Ectodermal cell (in vitro differentiated cells): ENCODE measurements at regions not wholly inside any gene's neighbourhood (a gene's known extent, or its start where the extent isn't known, plus 50 kb on each side); places are given as distances from the start of the nearest gene placed in this dataset.
A peak's percentile ranks its signal among the peaks of the same experiment; 100 is the strongest.
"Not testable (repeated sequence)": the region's sequence is repeated elsewhere in the genome, so short reads cannot be mapped to it uniquely, and the experiment has no call there.

Source experiments
- H3K27ac ChIP-seq: 2 replicates; pipeline ENCODE4 v1.7.0; 2013; ENCODE audit warnings: mild to moderate bottlenecking, low read depth, low read length; ENCODE audit not compliant: insufficient read depth, poor library complexity, severe bottlenecking
- H3K27me3 ChIP-seq: 2 replicates; pipeline ENCODE4 v1.7.0; 2013; ENCODE audit warnings: mild to moderate bottlenecking, low read length; ENCODE audit not compliant: insufficient read depth, control insufficient read depth, poor library complexity, severe bottlenecking
- H3K36me3 ChIP-seq: one replicate; pipeline ENCODE4 v1.7.0; 2013; ENCODE audit warnings: low read length; ENCODE audit not compliant: control insufficient read depth, insufficient read depth
- H3K4me1 ChIP-seq: one replicate; pipeline ENCODE4 v1.7.0; 2013; ENCODE audit warnings: low read length; ENCODE audit not compliant: control insufficient read depth, insufficient read depth
- H3K4me3 ChIP-seq: 2 replicates; pipeline ENCODE4 v1.7.0; 2013; ENCODE audit warnings: low read depth, low read length, control low read depth; ENCODE audit not compliant: insufficient read depth
- H3K9me3 ChIP-seq: 2 replicates; pipeline ENCODE4 v1.7.0; 2013; ENCODE audit warnings: mild to moderate bottlenecking, low read length, moderate library complexity; ENCODE audit not compliant: control insufficient read depth
- WGBS, 2 experiments: methylation state at CpG; one replicate each; pipeline ENCODE4 v1.1.7; 2013; ENCODE audit warnings: missing lambda C conversion rate in 2 of 2; 5-methylcytosine and 5-hydroxymethylcytosine counted together

GRCh38 chr22:33971561-33971961 is 51.3 kb upstream of the LARGE1 start:
- H3K4me3 ChIP-seq, result no peak overlapping the region
- peaks cover 12% of the 10 kb centered on the region for H3K4me1 ChIP-seq
- no peaks in the 10 kb centered on the region for H3K9me3 ChIP-seq
- H3K27me3 ChIP-seq, result no peaks in the 10 kb centered on the region
- peak overlapping the region; percentile 28 for H3K27ac ChIP-seq
- H3K36me3 ChIP-seq, result no peaks in the 10 kb centered on the region
- WGBS, 2 experiments, result 66 to 74% methylated on average over 4 of the region's 4 CpGs

- Histone ChIP-seq H3K27ac (no peak overlapping the region), H3K4me1 (peaks cover 12% of the 10 kb centered on the region), H3K4me3 (no peak overlapping the region)
Measured at GRCh38 chr22:33975841-33976240, 55.6 kb upstream of the LARGE1 start.

GRCh38 chr22:33983558-33983957 is 63.3 kb upstream of the LARGE1 start:
- Histone ChIP-seq H3K4me3 (no peak overlapping the region), H3K27me3 (no peaks in the 10 kb centered on the region), H3K36me3 (no peaks in the 10 kb centered on the region), H3K9me3 (no peaks in the 10 kb centered on the region), H3K4me1 (peaks cover 7% of the 10 kb centered on the region), H3K27ac (no peak overlapping the region)

More at GRCh38 chr22:33975841-33976240, 55.6 kb upstream of the LARGE1 start:
- H3K27me3 ChIP-seq, result no peaks in the 10 kb centered on the region
- WGBS, 2 experiments, result 96 to 98% methylated on average over 3 of the region's 3 CpGs
- H3K9me3 ChIP-seq, result no peaks in the 10 kb centered on the region
- no peaks in the 10 kb centered on the region for H3K36me3 ChIP-seq

- Histone ChIP-seq H3K4me3 (no peak overlapping the region), H3K9me3 (no peaks in the 10 kb centered on the region), H3K36me3 (no peaks in the 10 kb centered on the region), H3K27me3 (no peaks in the 10 kb centered on the region), H3K27ac (no peak overlapping the region), H3K4me1 (peaks cover 7% of the 10 kb centered on the region)
- 91 to 93% methylated on average over 3 of the region's 3 CpGs for WGBS, 2 experiments
Measured at GRCh38 chr22:33984211-33984610, 63.9 kb upstream of the LARGE1 start.

- Histone ChIP-seq H3K4me3 (no peak overlapping the region), H3K27ac (no peak overlapping the region), H3K27me3 (no peaks in the 10 kb centered on the region), H3K9me3 (no peaks in the 10 kb centered on the region), H3K36me3 (no peaks in the 10 kb centered on the region), H3K4me1 (peaks cover 7% of the 10 kb centered on the region)
- WGBS, 2 experiments, result 85 to 87% methylated on average over 8 of the region's 8 CpGs
Measured at GRCh38 chr22:33984656-33985285, 64.5 kb upstream of the LARGE1 start.

- Histone ChIP-seq H3K9me3 (no peaks in the 10 kb centered on the region), H3K36me3 (no peaks in the 10 kb centered on the region), H3K4me3 (no peak overlapping the region), H3K27me3 (no peaks in the 10 kb centered on the region), H3K27ac (no peak overlapping the region), H3K4me1 (peaks cover 7% of the 10 kb centered on the region)
- 83% methylated on average over 4 of the region's 4 CpGs for WGBS, 2 experiments
Measured at GRCh38 chr22:33985506-33985905, 65.2 kb upstream of the LARGE1 start.

- WGBS, 2 experiments, result 78 to 79% methylated on average over 6 of the region's 6 CpGs
- H3K27ac ChIP-seq, result no peak overlapping the region
- H3K9me3 ChIP-seq, result no peaks in the 10 kb centered on the region
- H3K27me3 ChIP-seq, result no peaks in the 10 kb centered on the region
- H3K4me3 ChIP-seq, result no peak overlapping the region
- no peaks in the 10 kb centered on the region for H3K36me3 ChIP-seq
- H3K4me1 ChIP-seq, result peaks cover 7% of the 10 kb centered on the region
Measured at GRCh38 chr22:33986167-33986771, 66.0 kb upstream of the LARGE1 start.

- Histone ChIP-seq H3K4me3 (no peak overlapping the region), H3K27me3 (no peaks in the 10 kb centered on the region), H3K4me1 (peaks cover 7% of the 10 kb centered on the region), H3K9me3 (no peaks in the 10 kb centered on the region), H3K36me3 (no peaks in the 10 kb centered on the region), H3K27ac (no peak overlapping the region)
- 33 to 35% methylated on average over 5 of the region's 5 CpGs for WGBS, 2 experiments
Measured at GRCh38 chr22:33986954-33987353, 66.7 kb upstream of the LARGE1 start.

- H3K9me3 ChIP-seq, H3K4me1 ChIP-seq, H3K36me3 ChIP-seq, H3K4me3 ChIP-seq, H3K27ac ChIP-seq, H3K27me3 ChIP-seq: not testable (repeated sequence)
- 94% methylated on average over 7 of the region's 7 CpGs for WGBS, 2 experiments
Measured at GRCh38 chr22:33989263-33989662, 69.0 kb upstream of the LARGE1 start.

- no peaks in the 10 kb centered on the region for H3K36me3 ChIP-seq
- H3K4me1 ChIP-seq, result no peaks in the 10 kb centered on the region
- no peaks in the 10 kb centered on the region for H3K27me3 ChIP-seq
- no peak overlapping the region for H3K27ac ChIP-seq
- H3K9me3 ChIP-seq, result no peaks in the 10 kb centered on the region
- 88 to 92% methylated on average over 1 of the region's 1 CpG for WGBS, 2 experiments
- H3K4me3 ChIP-seq, result no peak overlapping the region
Measured at GRCh38 chr22:33991620-33992019, 71.3 kb upstream of the LARGE1 start.
